ENCODE measurements at regions not wholly inside any gene's neighbourhood (a gene's known extent, or its start where the extent isn't known, plus 50 kb on each side); places are given as distances from the start of the nearest gene placed in this dataset.

DNA sequence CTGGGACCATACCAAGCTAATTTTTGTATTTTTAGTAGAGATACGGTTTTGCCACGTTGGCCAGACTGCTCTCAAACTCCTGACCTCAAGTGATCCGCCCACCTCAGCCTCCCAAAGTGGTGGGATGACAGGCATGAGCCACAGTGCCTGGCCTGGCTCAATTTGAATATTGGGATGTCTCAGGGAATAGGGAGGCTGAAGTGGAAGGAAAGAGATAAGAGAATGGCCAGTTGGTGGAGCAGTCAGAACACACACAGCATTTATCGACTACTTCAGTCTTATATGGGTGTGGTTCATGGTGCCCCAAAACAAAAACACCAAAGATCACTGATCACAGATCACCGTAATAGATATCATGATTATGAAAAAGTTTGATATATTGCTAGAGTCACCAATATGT lies 144.4 kb downstream of the GMNC start:
- CTCF ChIA-PET (ENCODE audit: unreplicated experiment): no interaction called here
- Histone ChIP-seq H3K27ac (ENCODE audit: low read depth, low read length, poor library complexity, severe bottlenecking) (no peak overlapping the region), H3K9me3 (ENCODE audit: low read length) (no peaks in the 10 kb centered on the region), H3K4me2 (ENCODE audit: low read length) (no peak overlapping the region), H3K79me2 (ENCODE audit: insufficient read depth, low read depth, low read length) (no peaks in the 10 kb centered on the region), H3K36me3 (ENCODE audit: insufficient read depth, low read length) (no peaks in the 10 kb centered on the region), H4K20me1 (ENCODE audit: insufficient read depth, low read length) (no peaks in the 10 kb centered on the region), H3K9me2 (ENCODE audit: insufficient read depth, low read length) (no peaks in the 10 kb centered on the region), H2AFZ (ENCODE audit: low read length) (no peak overlapping the region), H3K4me3 (ENCODE audit: low read depth, low read length, poor library complexity, severe bottlenecking) (no peak overlapping the region), H3K4me1 (ENCODE audit: insufficient read depth, low read length, poor library complexity, severe bottlenecking) (peaks cover 16% of the 10 kb centered on the region)
- no TSS peak for BruUV-seq (replicated peaks)
- no peak for DNase-seq (ENCODE audit: low spot score)
- POLR2A ChIA-PET: interaction anchor here (1.3 kb wide), 1 partner anchor 9 kb away, joined by 3 read pairs; no protein-coding TSS in a partner anchor
- intact Hi-C loops (cut with micrococcal nuclease; ENCODE audit: unreplicated experiment): loop anchor here (5.0 kb wide), 1 partner anchor 334 kb away; no protein-coding TSS in a partner anchor
- TF ChIP-seq EZH2phosphoT487 (IDR thresholded peaks at IDR 0.05; ENCODE audit: borderline replicate concordance, low read depth, low read length): no peak
- TF ChIP-seq, protein P1, sequence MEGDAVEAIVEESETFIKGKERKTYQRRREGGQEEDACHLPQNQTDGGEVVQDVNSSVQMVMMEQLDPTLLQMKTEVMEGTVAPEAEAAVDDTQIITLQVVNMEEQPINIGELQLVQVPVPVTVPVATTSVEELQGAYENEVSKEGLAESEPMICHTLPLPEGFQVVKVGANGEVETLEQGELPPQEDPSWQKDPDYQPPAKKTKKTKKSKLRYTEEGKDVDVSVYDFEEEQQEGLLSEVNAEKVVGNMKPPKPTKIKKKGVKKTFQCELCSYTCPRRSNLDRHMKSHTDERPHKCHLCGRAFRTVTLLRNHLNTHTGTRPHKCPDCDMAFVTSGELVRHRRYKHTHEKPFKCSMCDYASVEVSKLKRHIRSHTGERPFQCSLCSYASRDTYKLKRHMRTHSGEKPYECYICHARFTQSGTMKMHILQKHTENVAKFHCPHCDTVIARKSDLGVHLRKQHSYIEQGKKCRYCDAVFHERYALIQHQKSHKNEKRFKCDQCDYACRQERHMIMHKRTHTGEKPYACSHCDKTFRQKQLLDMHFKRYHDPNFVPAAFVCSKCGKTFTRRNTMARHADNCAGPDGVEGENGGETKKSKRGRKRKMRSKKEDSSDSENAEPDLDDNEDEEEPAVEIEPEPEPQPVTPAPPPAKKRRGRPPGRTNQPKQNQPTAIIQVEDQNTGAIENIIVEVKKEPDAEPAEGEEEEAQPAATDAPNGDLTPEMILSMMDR (conservative IDR thresholded peaks at IDR 0.05; ENCODE audit: low read length): no peak

DNA sequence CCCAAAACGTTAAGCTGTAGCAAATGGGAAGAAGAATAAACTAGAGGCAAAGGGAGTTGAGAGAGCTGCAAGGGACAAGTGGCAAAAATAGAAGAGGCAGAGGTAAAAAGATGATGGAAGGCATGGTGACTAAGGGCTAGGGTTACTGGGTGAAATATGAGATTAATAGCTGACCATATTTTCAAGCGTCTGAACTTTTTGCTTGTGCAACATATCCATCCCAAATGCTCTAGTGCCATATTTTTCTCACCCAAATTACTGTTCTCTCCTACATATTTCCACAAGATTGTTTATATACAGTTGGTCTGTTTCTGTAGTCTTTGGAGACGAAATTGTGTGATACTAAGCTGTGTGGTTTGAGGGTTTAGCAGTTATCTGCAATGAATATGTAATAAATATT lies 145.5 kb downstream of the GMNC start:
- no peak for DNase-seq (ENCODE audit: low spot score)
- Histone ChIP-seq H3K4me3 (ENCODE audit: low read depth, low read length, poor library complexity, severe bottlenecking) (no peak overlapping the region), H4K20me1 (ENCODE audit: insufficient read depth, low read length) (no peaks in the 10 kb centered on the region), H3K79me2 (ENCODE audit: insufficient read depth, low read depth, low read length) (no peaks in the 10 kb centered on the region), H2AFZ (ENCODE audit: low read length) (peak overlapping the region; percentile 7; the same call in 1 of the 2 replicates), H3K36me3 (ENCODE audit: insufficient read depth, low read length) (no peaks in the 10 kb centered on the region), H3K27ac (ENCODE audit: low read depth, low read length, poor library complexity, severe bottlenecking) (no peak overlapping the region), H3K4me1 (ENCODE audit: insufficient read depth, low read length, poor library complexity, severe bottlenecking) (peaks cover 12% of the 10 kb centered on the region), H3K9me3 (ENCODE audit: low read length) (no peaks in the 10 kb centered on the region), H3K9me2 (ENCODE audit: insufficient read depth, low read length) (no peaks in the 10 kb centered on the region), H3K4me2 (ENCODE audit: low read length) (no peak overlapping the region)
- CTCF ChIA-PET (ENCODE audit: unreplicated experiment): no interaction called here
- no TSS peak for BruUV-seq (replicated peaks)
- intact Hi-C loops (cut with micrococcal nuclease; ENCODE audit: unreplicated experiment): loop anchor here (5.0 kb wide), 1 partner anchor 335 kb away; no protein-coding TSS in a partner anchor
- POLR2A ChIA-PET: interaction anchor here (0.6 to 1.3 kb wide), 4 partner anchors 8 to 62 kb away, joined by 3 read pairs; no protein-coding TSS in a partner anchor
- TF ChIP-seq, protein P1 (conservative IDR thresholded peaks at IDR 0.05; ENCODE audit: low read length): no peak
- TF ChIP-seq EZH2phosphoT487 (IDR thresholded peaks at IDR 0.05; ENCODE audit: borderline replicate concordance, low read depth, low read length): no peak

DNA sequence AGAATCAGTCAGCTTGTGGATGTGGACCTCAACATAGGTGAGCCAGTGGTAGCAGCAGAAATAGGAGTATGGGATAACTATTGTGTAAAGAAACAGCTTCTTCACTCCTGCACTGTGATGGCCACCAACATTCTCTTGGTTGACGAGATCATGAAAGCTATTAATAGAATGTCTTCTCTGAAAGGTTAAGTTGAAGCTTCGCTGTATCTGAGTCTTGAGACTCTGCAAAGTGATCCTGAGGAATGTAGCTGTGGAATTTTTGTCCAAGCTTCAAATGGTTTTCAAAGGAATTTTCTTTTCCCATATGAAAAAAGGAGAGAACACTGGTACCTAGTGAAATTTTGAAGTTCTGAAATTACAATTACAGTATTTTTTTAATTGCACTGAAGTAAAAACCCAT lies 146.3 kb downstream of the GMNC start:
- intact Hi-C loops (cut with micrococcal nuclease; ENCODE audit: unreplicated experiment): loop anchor here (5.0 kb wide), 1 partner anchor 336 kb away; no protein-coding TSS in a partner anchor
- no peak for TF ChIP-seq EZH2phosphoT487 (IDR thresholded peaks at IDR 0.05; ENCODE audit: borderline replicate concordance, low read depth, low read length)
- TF ChIP-seq, protein P1 (conservative IDR thresholded peaks at IDR 0.05; ENCODE audit: low read length): no peak
- Histone ChIP-seq H3K9me3 (ENCODE audit: low read length) (no peaks in the 10 kb centered on the region), H3K79me2 (ENCODE audit: insufficient read depth, low read depth, low read length) (no peaks in the 10 kb centered on the region), H3K4me2 (ENCODE audit: low read length) (no peak overlapping the region), H3K27ac (ENCODE audit: low read depth, low read length, poor library complexity, severe bottlenecking) (no peak overlapping the region), H4K20me1 (ENCODE audit: insufficient read depth, low read length) (no peaks in the 10 kb centered on the region), H3K4me1 (ENCODE audit: insufficient read depth, low read length, poor library complexity, severe bottlenecking) (peaks cover 5% of the 10 kb centered on the region), H3K4me3 (ENCODE audit: low read depth, low read length, poor library complexity, severe bottlenecking) (no peak overlapping the region), H3K9me2 (ENCODE audit: insufficient read depth, low read length) (no peaks in the 10 kb centered on the region), H3K36me3 (ENCODE audit: insufficient read depth, low read length) (no peaks in the 10 kb centered on the region), H2AFZ (ENCODE audit: low read length) (no peak overlapping the region)
- ChIA-PET CTCF (ENCODE audit: unreplicated experiment) (no interaction called here), POLR2A (interaction anchor here (0.9 to 1.3 kb wide), 3 partner anchors 10 to 51 kb away, joined by 3 read pairs; no protein-coding TSS in a partner anchor)
- no TSS peak for BruUV-seq (replicated peaks)
- DNase-seq (ENCODE audit: low spot score): no peak

Measured in OCI-LY7 (cell line).